GM19324 (cell line): ENCODE measurements at regions not wholly inside any gene's neighbourhood (a gene's known extent, or its start where the extent isn't known, plus 50 kb on each side); places are given as distances from the start of the nearest gene placed in this dataset.

Experiments used
- ATAC-seq: cut with Tn5 transposase; IDR thresholded peaks from one replicate; pipeline ENCODE4 v1.9.1; 2021; ENCODE audit warnings: mild to moderate bottlenecking, moderate library complexity; ENCODE audit not compliant: unreplicated experiment, low FRiP score

GRCh38 chr17:74145756-74146155, 57.7 kb upstream of the RPL38 start:
- ATAC-seq: no peak

GRCh38 chr17:74146196-74146595, 57.3 kb upstream of the RPL38 start:
- no peak for ATAC-seq

GRCh38 chr17:74147056-74147835, 56.2 kb upstream of the RPL38 start:
- ATAC-seq: no peak

- no peak for ATAC-seq
Measured at GRCh38 chr17:74147966-74148365, 55.5 kb upstream of the RPL38 start.

GRCh38 chr17:74148446-74148845, 55.0 kb upstream of the RPL38 start:
- no peak for ATAC-seq

GRCh38 chr17:74148901-74149596, 54.4 kb upstream of the RPL38 start:
- ATAC-seq: no peak

DNA sequence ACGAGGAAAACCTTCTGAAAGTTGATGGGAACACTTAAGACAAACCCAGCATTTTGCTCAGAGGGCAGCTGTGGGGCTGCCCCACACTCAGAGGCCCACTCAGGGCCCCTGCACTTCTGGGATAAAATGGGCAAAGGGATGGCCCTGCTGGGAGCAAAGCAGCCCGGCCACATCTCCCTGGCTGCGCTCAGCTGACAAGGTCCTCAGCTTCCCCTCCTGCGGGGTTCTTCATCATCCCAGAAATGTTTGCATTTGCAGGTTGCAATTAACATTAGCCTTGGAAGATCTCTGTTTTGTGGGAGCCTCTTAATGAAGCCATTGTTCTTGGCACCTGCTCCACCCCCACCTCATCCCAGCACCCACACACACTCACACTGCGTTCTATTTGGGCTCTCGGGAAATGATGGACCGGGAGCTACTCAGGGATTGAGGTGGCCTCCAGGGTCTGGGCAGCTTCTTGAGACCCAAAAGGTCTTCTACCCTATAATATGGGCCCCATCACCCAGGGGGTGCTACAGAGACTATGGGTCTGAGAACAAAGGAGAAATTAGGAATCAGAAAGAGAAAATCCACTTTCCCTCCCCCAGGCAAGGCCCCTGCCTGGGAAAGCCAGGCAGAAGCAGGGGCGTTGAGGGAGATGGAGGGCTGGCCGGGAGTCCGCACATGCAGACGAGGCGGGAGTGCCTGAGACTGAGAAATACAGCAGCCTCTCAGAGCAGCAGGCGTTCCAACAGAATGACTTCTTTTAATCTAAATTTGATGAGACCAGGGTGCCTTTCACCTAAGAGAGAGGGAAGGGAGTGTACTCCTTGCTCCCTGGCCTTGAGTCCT, 53.7 kb upstream of the RPL38 start:
- no peak for ATAC-seq

DNA sequence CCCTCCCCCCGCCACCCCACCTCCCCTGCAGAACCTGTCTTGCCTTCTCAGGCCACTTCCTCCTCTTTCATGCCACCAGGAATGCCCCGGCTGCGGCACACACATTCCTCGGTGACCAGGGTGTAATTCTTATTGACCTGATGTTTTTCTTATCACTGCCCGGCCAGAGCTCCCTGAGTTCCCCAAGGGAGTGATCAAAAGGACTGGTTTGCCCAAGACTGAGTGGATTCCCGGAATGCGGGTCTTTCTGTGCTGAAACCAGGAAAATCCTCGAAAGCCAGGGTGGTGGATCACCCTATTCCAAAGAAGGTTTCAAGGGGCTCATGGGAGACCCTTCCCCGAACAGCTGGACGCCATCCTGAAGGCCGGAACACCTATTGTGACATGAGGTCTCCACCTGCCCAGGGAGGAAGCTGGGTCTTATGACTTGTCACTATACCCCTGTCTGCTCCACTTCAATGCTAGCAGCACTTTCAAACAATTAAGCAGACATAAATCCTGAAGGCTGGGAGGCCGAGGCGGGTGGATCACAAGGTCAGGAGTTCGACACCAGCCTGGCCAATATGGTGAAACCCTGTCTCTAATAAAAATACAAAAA, 53.0 kb upstream of the RPL38 start:
- ATAC-seq: no peak

GRCh38 chr17:74151551-74152315, 51.7 kb upstream of the RPL38 start:
- no peak for ATAC-seq

DNA sequence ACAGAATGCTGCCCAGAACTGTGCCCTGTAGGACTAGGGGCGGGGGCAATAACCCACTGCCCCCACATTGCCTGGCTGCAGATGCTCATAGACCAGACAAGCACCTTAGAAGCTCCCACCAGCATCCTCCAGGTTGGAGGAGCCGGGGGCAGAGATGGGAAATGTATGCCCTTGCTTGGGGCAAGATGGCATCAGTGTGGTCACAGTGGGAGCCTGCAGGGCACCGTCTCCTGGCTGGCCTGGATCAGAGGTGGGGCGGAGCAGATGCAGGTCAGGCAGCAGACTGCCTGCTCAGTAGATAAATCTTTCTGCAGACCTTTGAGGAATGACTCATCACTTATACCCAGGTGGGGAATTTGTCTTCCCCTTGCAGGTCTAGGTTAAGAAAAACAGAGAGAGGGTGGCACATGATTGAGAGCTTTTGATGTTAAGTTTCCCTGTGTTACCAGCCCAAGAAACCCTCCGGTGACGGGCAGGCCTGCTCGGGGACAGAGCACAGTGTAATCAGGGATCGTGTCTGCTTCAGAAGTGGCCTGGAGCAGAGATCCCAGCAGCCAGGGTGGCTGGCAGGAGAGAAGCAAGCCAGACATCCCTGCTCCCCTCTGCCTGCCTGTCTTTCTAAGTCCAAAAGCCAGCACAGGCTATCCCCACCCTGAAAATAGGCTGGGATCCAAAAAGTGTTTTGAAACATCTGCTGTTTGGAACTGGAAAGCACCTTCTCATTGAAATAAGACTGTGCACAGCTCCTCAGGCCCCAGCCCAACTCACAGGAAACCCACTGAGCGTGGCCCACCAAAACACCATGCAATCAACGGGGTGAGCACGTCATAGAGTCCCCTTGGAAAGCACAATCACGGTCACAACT, 50.7 kb upstream of the RPL38 start:
- ATAC-seq: no peak

GRCh38 chr17:74153456-74153810, 50.0 kb upstream of the RPL38 start:
- ATAC-seq: no peak
